HepG2 (cell line): ENCODE measurements at regions not wholly inside any gene's neighbourhood (a gene's known extent, or its start where the extent isn't known, plus 50 kb on each side); places are given as distances from the start of the nearest gene placed in this dataset.

Experiments used
- ATAC-seq: fragments of 200-7000 bp; cut with Tn5 transposase; 3 replicates; pipeline ENCODE4 v1.9.1; 2020; ENCODE audit warnings: mild to moderate bottlenecking, moderate library complexity
- BruUV-seq: library from RNA; stranded (reverse); fragments of 400-500 nt; replicated peaks from 2 replicates; lab custom pipeline; 2021; lab: Mats Ljungman, UMichigan
- CTCF ChIA-PET: fragments of 300-600 bp; formaldehyde crosslinking; extraction: SDS; loops from one replicate; lab custom pipeline; 2021; ENCODE audit warnings: low total read pairs, inconsistent platforms, low intra/inter-chr PET ratio; lab: Yijun Ruan, JAX
- POLR2A ChIA-PET: fragments of 350-600 bp; sonication (Branson Sonifier 250); formaldehyde crosslinking; loops from one replicate; lab custom pipeline; 2020; ENCODE audit warnings: antibody characterized with exemption, inconsistent platforms; lab: Yijun Ruan, JAX
- DNase-seq: peaks from one replicate; pipeline ENCODE4 v3.0.0-alpha.2; 2015; ENCODE audit warnings: low spot score
- FAIRE-seq: peaks from 3 replicates; lab custom pipeline; 2011; peaks lifted over from hg19 to GRCh38; lab: Jason Lieb, UNC
- H2AFZ ChIP-seq: one replicate; pipeline ENCODE4 v1.6.1; 2011; ENCODE audit warnings: low read length, inconsistent platforms
- H3K27ac ChIP-seq: fragments of 300-600 bp; 3 replicates; pipeline ENCODE4 v1.8.0; 2011; ENCODE audit warnings: mixed run types, mild to moderate bottlenecking, mixed read lengths, low read length, inconsistent platforms; ENCODE audit not compliant: insufficient read depth; ENCODE audit errors: extremely low read length
- H3K27me3 ChIP-seq, 2 experiments: fragments of 200-600 bp in 1 of 2; 2 replicates in 1 of 2; 3 replicates in 1 of 2; pipeline versions ENCODE4 v1.6.0 to v1.8.0; 2011; ENCODE audit warnings: low read length in 2 of 2, mild to moderate bottlenecking in 2 of 2, moderate library complexity in 2 of 2, inconsistent platforms in 1 of 2; ENCODE audit not compliant: insufficient read depth in 2 of 2, control insufficient read depth in 1 of 2
- H3K36me3 ChIP-seq, 2 experiments: fragments of 200-600 bp in 1 of 2; replicated peaks in 1 of 2; 2 replicates in 1 of 2; 3 replicates in 1 of 2; pipeline versions ENCODE4 v1.5.1 to v1.8.0; 2011; ENCODE audit warnings: low read length in 2 of 2, inconsistent platforms in 1 of 2; ENCODE audit not compliant: insufficient read depth in 2 of 2, control insufficient read depth in 1 of 2
- H3K4me1 ChIP-seq: 2 replicates; pipeline ENCODE4 v1.5.1; 2012; ENCODE audit warnings: low read length, inconsistent platforms; ENCODE audit not compliant: insufficient read depth
- H3K4me2 ChIP-seq: 2 replicates; pipeline ENCODE4 v1.6.0; 2011; ENCODE audit warnings: low read depth, low read length, inconsistent platforms
- H3K4me3 ChIP-seq, 3 experiments: fragments of 200-600 bp in 1 of 3; sonication (generic), shearing (Covaris generic) in 1 of 3; replicated peaks in 1 of 3; 2 replicates each; pipeline ENCODE4 v1.5.1; 2011 to 2016; ENCODE audit warnings: low read length in 3 of 3, inconsistent platforms in 2 of 3, low read depth in 2 of 3, mild to moderate bottlenecking in 2 of 3, control low read depth in 1 of 3, mixed read lengths in 1 of 3; ENCODE audit not compliant: insufficient read depth in 1 of 3
- H3K79me2 ChIP-seq: one replicate; pipeline ENCODE4 v1.6.1; 2011; ENCODE audit warnings: low read length, inconsistent platforms; ENCODE audit not compliant: insufficient read depth
- H3K9ac ChIP-seq: 2 replicates; pipeline ENCODE4 v1.6.0; 2011; ENCODE audit warnings: mild to moderate bottlenecking, low read depth, low read length, inconsistent platforms; ENCODE audit not compliant: insufficient read depth
- H3K9me3 ChIP-seq: 2 replicates; pipeline ENCODE4 v1.5.1; 2012; ENCODE audit warnings: mild to moderate bottlenecking, low read length
- H4K20me1 ChIP-seq: 2 replicates; pipeline ENCODE4 v1.6.0; 2011; ENCODE audit warnings: inconsistent platforms, mild to moderate bottlenecking, low read length, moderate library complexity; ENCODE audit not compliant: insufficient read depth
- ATAD3A ChIP-seq: sonication (generic); formaldehyde crosslinking; IDR thresholded peaks from 2 replicates; pipeline ENCODE4 v1.4.0; 2020; ENCODE audit warnings: missing genetic modification reagents
- FOXA3 ChIP-seq: IDR thresholded peaks from 2 replicates; pipeline ENCODE4 v1.6.1; 2016; ENCODE audit warnings: missing genetic modification reagents, missing compliant biosample characterization
- GABPA ChIP-seq, 2 experiments: IDR thresholded peaks; 2 replicates each; pipeline ENCODE4 v1.6.1; 2011 to 2016; ENCODE audit warnings: low read depth in 2 of 2, low read length in 1 of 2, missing biosample characterization in 1 of 2, missing genetic modification characterization in 1 of 2
- MBD4 ChIP-seq: IDR thresholded peaks from 2 replicates; pipeline ENCODE4 v1.6.1; 2012; ENCODE audit warnings: low read length, inconsistent platforms, borderline replicate concordance
- MED8 ChIP-seq: sonication (generic); formaldehyde crosslinking; IDR thresholded peaks from 2 replicates; pipeline ENCODE4 v1.8.1; 2023; ENCODE audit warnings: mild to moderate bottlenecking, missing genetic modification reagents; ENCODE audit not compliant: insufficient replicate concordance
- NAIF1 ChIP-seq: sonication (generic); formaldehyde crosslinking; IDR thresholded peaks from 2 replicates; pipeline ENCODE4 v1.5.0; 2020; ENCODE audit warnings: mild to moderate bottlenecking, missing genetic modification reagents, borderline replicate concordance
- ONECUT2 ChIP-seq: sonication (generic); formaldehyde crosslinking; IDR thresholded peaks from 2 replicates; pipeline ENCODE4 v1.4.0; 2020; ENCODE audit warnings: missing genetic modification reagents
- SALL1 ChIP-seq: sonication (generic); formaldehyde crosslinking; IDR thresholded peaks from 2 replicates; pipeline ENCODE4 v1.8.0; 2022; ENCODE audit warnings: mild to moderate bottlenecking, missing genetic modification reagents
- SOX6 ChIP-seq, 2 experiments: fragments of 450-650 bp in 1 of 2; sonication (generic) in 1 of 2; formaldehyde crosslinking in 1 of 2; IDR thresholded peaks; 2 replicates each; pipeline versions ENCODE4 v1.4.0 to v1.6.1; 2017 to 2020; ENCODE audit warnings: antibody characterized with exemption in 1 of 2, mild to moderate bottlenecking in 1 of 2, missing genetic modification reagents in 1 of 2
- SUZ12 ChIP-seq: fragments of 150-350 bp; IDR thresholded peaks from 2 replicates; pipeline ENCODE4 v1.6.1; 2014; ENCODE audit warnings: low read depth, low read length
- ZNF44 ChIP-seq: sonication (generic); formaldehyde crosslinking; IDR thresholded peaks from 2 replicates; pipeline ENCODE4 v1.5.1; 2020; ENCODE audit warnings: mild to moderate bottlenecking, missing genetic modification reagents
- ZNF607 ChIP-seq: sonication (generic); formaldehyde crosslinking; IDR thresholded peaks from 2 replicates; pipeline ENCODE4 v1.5.1; 2020; ENCODE audit warnings: missing genetic modification reagents, mild to moderate bottlenecking, borderline replicate concordance
- WGBS: methylation state at CpG from one replicate; pipeline ENCODE4 v1.1.6; 2017; ENCODE audit warnings: low lambda C conversion rate; 5-methylcytosine and 5-hydroxymethylcytosine counted together
- in situ Hi-C: cut with HindIII; loops from 2 replicates; pipeline ENCODE4 v1.10.0; 2017; ENCODE audit warnings: low pct_unique_long_range_greater_than_20kb; ENCODE audit not compliant: extremely low pct_ligation_motif_present
- intact Hi-C: fragments of 100-400 bp; cut with micrococcal nuclease; formaldehyde crosslinking; loops from one replicate; pipeline ENCODE4 v1.10.0; 2022; ENCODE audit not compliant: unreplicated experiment
- TF ChIP-seq, protein P1 (sequence below): sonication (generic); formaldehyde crosslinking; IDR thresholded peaks from 2 replicates; pipeline ENCODE4 v1.4.0; 2020; ENCODE audit warnings: missing genetic modification reagents
- TF ChIP-seq, protein P2 (sequence below): sonication (generic); formaldehyde crosslinking; IDR thresholded peaks from 2 replicates; pipeline ENCODE4 v1.5.0; 2020; ENCODE audit warnings: mild to moderate bottlenecking, missing genetic modification reagents, moderate library complexity
- TF ChIP-seq, protein P3 (sequence below), 2 experiments: sonication (generic) in 1 of 2; formaldehyde crosslinking in 1 of 2; IDR thresholded peaks; 2 replicates each; pipeline versions ENCODE4 v1.5.1 to v1.6.1; 2011 to 2020; ENCODE audit warnings: borderline replicate concordance in 1 of 2, low read depth in 1 of 2, low read length in 1 of 2, mild to moderate bottlenecking in 1 of 2, missing genetic modification reagents in 1 of 2, moderate library complexity in 1 of 2

DNA sequence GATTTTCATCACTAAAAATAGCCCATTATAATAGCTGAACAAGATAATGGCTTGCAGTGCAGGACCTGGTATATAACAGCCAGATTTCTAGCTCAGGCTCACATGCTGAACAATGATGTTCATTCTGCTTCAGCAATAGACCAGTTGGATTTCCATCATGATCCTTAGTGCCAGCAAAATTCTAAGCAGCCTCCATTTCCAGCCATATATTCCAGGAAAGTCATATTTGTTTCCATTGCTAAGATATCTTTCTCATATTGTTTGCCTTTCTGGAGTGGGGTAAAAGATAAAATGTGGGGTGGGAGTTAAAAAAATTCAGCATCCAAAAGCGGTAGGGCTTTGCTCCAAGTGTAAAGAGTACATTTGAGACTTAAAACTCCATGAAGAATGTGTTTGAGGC, 2344.1 kb downstream of the PCDH7 start:
- Histone ChIP-seq H3K9ac (no peak overlapping the region), H3K27me3 (no peaks in the 10 kb centered on the region), H3K27ac (no peak overlapping the region), H3K9me3 (peaks cover 8% of the 10 kb centered on the region; the same call in 1 of the 2 replicates), H3K4me3 (no peak overlapping the region), H3K4me1 (no peaks in the 10 kb centered on the region), H4K20me1 (no peaks in the 10 kb centered on the region), H2AFZ (no peak overlapping the region), H3K36me3 (no peaks in the 10 kb centered on the region), H3K79me2 (no peaks in the 10 kb centered on the region), H3K4me2 (no peak overlapping the region)
- 0% methylated on average over 1 of the region's 1 CpG for WGBS
- BruUV-seq = no TSS peak
- ChIA-PET CTCF (no interaction called here), POLR2A (no interaction called here)
- intact Hi-C loops (no loop called here), in situ Hi-C loops (no loop called here)
- TF ChIP-seq NAIF1 (CRISPR knock-in tag) (no peak), FOXA3 (no peak), ZNF44 (no peak), SALL1 (CRISPR knock-in tag) (no peak), ZNF607 (CRISPR knock-in tag) (no peak), MED8 (CRISPR knock-in tag) (no peak)
- DNase-seq (no peak), ATAC-seq (no peak), FAIRE-seq (no peak)

DNA sequence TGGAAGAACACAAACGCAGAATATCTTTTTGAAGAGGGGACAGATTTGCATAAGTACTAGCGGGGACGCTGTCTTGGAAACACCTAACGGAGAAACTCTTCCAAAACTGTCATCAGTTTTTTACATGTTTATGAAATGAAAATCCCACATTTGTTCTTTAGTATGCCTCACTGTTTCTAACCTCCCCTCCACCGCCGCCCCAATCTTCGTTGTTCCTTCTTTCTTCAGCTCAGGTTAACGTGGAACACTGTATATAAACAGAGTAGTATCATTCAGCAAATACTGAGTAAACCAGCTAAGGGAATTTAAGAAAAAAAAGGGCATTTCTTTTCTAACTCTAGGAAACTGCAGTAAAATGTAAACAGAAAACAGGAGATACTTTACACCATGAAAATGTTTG, 2345.6 kb downstream of the PCDH7 start:
- in situ Hi-C loops (no loop called here), intact Hi-C loops (no loop called here)
- H3K4me1 ChIP-seq = no peaks in the 10 kb centered on the region
- H3K27me3 ChIP-seq = no peaks in the 10 kb centered on the region
- TF ChIP-seq ATAD3A (CRISPR knock-in tag) (no peak), ONECUT2 (CRISPR knock-in tag) (no peak), SUZ12 (no peak), GABPA (IDR thresholded peaks at IDR 0.05; ENCODE audit: low read depth, low read length) (no peak), GABPA (CRISPR knock-in tag; IDR thresholded peaks at IDR 0.05; ENCODE audit: low read depth) (no peak), SOX6 (IDR thresholded peaks at IDR 0.05) (no peak), SOX6 (CRISPR knock-in tag; IDR thresholded peaks at IDR 0.05) (no peak), MBD4 (no peak)
- TF ChIP-seq, protein P1, sequence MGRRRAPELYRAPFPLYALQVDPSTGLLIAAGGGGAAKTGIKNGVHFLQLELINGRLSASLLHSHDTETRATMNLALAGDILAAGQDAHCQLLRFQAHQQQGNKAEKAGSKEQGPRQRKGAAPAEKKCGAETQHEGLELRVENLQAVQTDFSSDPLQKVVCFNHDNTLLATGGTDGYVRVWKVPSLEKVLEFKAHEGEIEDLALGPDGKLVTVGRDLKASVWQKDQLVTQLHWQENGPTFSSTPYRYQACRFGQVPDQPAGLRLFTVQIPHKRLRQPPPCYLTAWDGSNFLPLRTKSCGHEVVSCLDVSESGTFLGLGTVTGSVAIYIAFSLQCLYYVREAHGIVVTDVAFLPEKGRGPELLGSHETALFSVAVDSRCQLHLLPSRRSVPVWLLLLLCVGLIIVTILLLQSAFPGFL (CRISPR knock-in tag) = no peak
- TF ChIP-seq, protein P2, sequence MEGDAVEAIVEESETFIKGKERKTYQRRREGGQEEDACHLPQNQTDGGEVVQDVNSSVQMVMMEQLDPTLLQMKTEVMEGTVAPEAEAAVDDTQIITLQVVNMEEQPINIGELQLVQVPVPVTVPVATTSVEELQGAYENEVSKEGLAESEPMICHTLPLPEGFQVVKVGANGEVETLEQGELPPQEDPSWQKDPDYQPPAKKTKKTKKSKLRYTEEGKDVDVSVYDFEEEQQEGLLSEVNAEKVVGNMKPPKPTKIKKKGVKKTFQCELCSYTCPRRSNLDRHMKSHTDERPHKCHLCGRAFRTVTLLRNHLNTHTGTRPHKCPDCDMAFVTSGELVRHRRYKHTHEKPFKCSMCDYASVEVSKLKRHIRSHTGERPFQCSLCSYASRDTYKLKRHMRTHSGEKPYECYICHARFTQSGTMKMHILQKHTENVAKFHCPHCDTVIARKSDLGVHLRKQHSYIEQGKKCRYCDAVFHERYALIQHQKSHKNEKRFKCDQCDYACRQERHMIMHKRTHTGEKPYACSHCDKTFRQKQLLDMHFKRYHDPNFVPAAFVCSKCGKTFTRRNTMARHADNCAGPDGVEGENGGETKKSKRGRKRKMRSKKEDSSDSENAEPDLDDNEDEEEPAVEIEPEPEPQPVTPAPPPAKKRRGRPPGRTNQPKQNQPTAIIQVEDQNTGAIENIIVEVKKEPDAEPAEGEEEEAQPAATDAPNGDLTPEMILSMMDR = no peak
- TF ChIP-seq, protein P3, sequence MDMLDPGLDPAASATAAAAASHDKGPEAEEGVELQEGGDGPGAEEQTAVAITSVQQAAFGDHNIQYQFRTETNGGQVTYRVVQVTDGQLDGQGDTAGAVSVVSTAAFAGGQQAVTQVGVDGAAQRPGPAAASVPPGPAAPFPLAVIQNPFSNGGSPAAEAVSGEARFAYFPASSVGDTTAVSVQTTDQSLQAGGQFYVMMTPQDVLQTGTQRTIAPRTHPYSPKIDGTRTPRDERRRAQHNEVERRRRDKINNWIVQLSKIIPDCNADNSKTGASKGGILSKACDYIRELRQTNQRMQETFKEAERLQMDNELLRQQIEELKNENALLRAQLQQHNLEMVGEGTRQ (IDR thresholded peaks at IDR 0.05; ENCODE audit: low read depth, low read length) = no peak
- TF ChIP-seq, protein P3 (CRISPR knock-in tag; IDR thresholded peaks at IDR 0.05; ENCODE audit: borderline replicate concordance) = no peak
- H3K4me2 ChIP-seq = no peak overlapping the region
- no peak for FAIRE-seq
- no peak overlapping the region for H2AFZ ChIP-seq
- peaks cover 16% of the 10 kb centered on the region; the same call in 1 of the 2 replicates for H3K9me3 ChIP-seq
- ChIA-PET CTCF (no interaction called here), POLR2A (no interaction called here)
- H3K36me3 ChIP-seq = no peaks in the 10 kb centered on the region
- BruUV-seq = no TSS peak
- H4K20me1 ChIP-seq = no peaks in the 10 kb centered on the region
- H3K9ac ChIP-seq = no peak overlapping the region
- no peak for DNase-seq
- WGBS = 27% methylated on average over 8 of the region's 8 CpGs
- H3K4me3 ChIP-seq = no peak overlapping the region
- no peak for ATAC-seq
- no peak overlapping the region for H3K27ac ChIP-seq
- H3K79me2 ChIP-seq = no peaks in the 10 kb centered on the region
